PC-3 (cell line): ENCODE measurements at regions not wholly inside any gene's neighbourhood (a gene's known extent, or its start where the extent isn't known, plus 50 kb on each side); places are given as distances from the start of the nearest gene placed in this dataset.

Experiments used
- ATAC-seq: fragments of 200-7000 bp; cut with Tn5 transposase; 2 replicates; pipeline ENCODE4 v1.9.1; 2020; ENCODE audit warnings: mild to moderate bottlenecking, moderate library complexity
- BruUV-seq: library from RNA; stranded (reverse); fragments of 400-500 nt; replicated peaks from 2 replicates; lab custom pipeline; 2021; lab: Mats Ljungman, UMichigan
- CTCF ChIA-PET: fragments of 300-600 bp; sonication (Branson Sonifier 250); formaldehyde crosslinking; loops from one replicate; lab custom pipeline; 2022; ENCODE audit warnings: antibody characterized with exemption; lab: Charles Lee
- POLR2A ChIA-PET: fragments of 300-600 bp; sonication (Branson Sonifier 250); formaldehyde crosslinking; loops from one replicate; lab custom pipeline; 2022; ENCODE audit warnings: antibody characterized with exemption; ENCODE audit not compliant: unreplicated experiment; lab: Charles Lee
- DNase-seq: peaks from one replicate; pipeline ENCODE4 v3.0.0-alpha.2; 2015
- H2AFZ ChIP-seq: fragments of 300-600 bp; sonication (generic); 2 replicates; pipeline ENCODE4 v1.6.0; 2016; ENCODE audit warnings: antibody characterized with exemption, low read length
- H3F3A ChIP-seq: fragments of 300-600 bp; sonication (generic); one replicate; pipeline ENCODE4 v1.6.0; 2017; ENCODE audit warnings: antibody characterized with exemption, low read length, control low read depth, mild to moderate bottlenecking; ENCODE audit not compliant: unreplicated experiment
- H3K27ac ChIP-seq: fragments of 300-600 bp; sonication (generic); 2 replicates; pipeline ENCODE4 v1.5.1; 2016; ENCODE audit warnings: mild to moderate bottlenecking, low read length
- H3K27me3 ChIP-seq: fragments of 300-600 bp; sonication (generic); 2 replicates; pipeline ENCODE4 v1.6.1; 2016; ENCODE audit warnings: low read length, mixed read lengths
- H3K36me3 ChIP-seq: fragments of 300-600 bp; sonication (generic); 2 replicates; pipeline ENCODE4 v1.6.1; 2016; ENCODE audit warnings: low read depth, mixed run types, low read length, mixed read lengths
- H3K4me1 ChIP-seq: fragments of 300-600 bp; sonication (generic); 2 replicates; pipeline ENCODE4 v1.5.1; 2016; ENCODE audit warnings: low read length; ENCODE audit not compliant: insufficient read depth
- H3K4me2 ChIP-seq: fragments of 300-600 bp; sonication (generic); 2 replicates; pipeline ENCODE4 v1.6.0; 2016; ENCODE audit warnings: low read length
- H3K4me3 ChIP-seq: fragments of 300-600 bp; sonication (generic); 2 replicates; pipeline ENCODE4 v1.5.1; 2016; ENCODE audit warnings: mild to moderate bottlenecking, low read length, mixed read lengths
- H3K79me2 ChIP-seq: fragments of 300-600 bp; sonication (generic); 2 replicates; pipeline ENCODE4 v1.6.1; 2017; ENCODE audit warnings: low read length, mixed read lengths
- H3K9ac ChIP-seq: fragments of 300-600 bp; sonication (generic); 2 replicates; pipeline ENCODE4 v1.6.0; 2016; ENCODE audit warnings: mild to moderate bottlenecking, low read length
- H3K9me2 ChIP-seq: fragments of 300-600 bp; sonication (generic); replicated peaks from 2 replicates; pipeline ENCODE4 v1.6.1; 2016; ENCODE audit warnings: mixed run types, low read length, mixed read lengths
- H3K9me3 ChIP-seq: fragments of 300-600 bp; sonication (generic); 2 replicates; pipeline ENCODE4 v1.6.1; 2016; ENCODE audit warnings: low read length, mixed read lengths
- H4K20me1 ChIP-seq: fragments of 300-600 bp; sonication (generic); 2 replicates; pipeline ENCODE4 v1.6.1; 2016; ENCODE audit warnings: low read length, mixed read lengths
- CTCF ChIP-seq: fragments of 300-600 bp; sonication (generic); conservative IDR thresholded peaks from 2 replicates; pipeline ENCODE4 v1.5.1; 2017; ENCODE audit warnings: antibody characterized with exemption, low read depth, mild to moderate bottlenecking, low read length
- EZH2 ChIP-seq: fragments of 300-600 bp; sonication (generic); IDR thresholded peaks from one replicate; pipeline ENCODE4 v1.6.1; 2017; ENCODE audit warnings: antibody characterized with exemption, mild to moderate bottlenecking, low read length; ENCODE audit not compliant: unreplicated experiment
- EZH2phosphoT487 ChIP-seq: fragments of 300-600 bp; sonication (generic); IDR thresholded peaks from 2 replicates; pipeline ENCODE4 v1.6.1; 2018; ENCODE audit warnings: mild to moderate bottlenecking, antibody characterized with exemption, low read length, borderline replicate concordance
- intact Hi-C: fragments of 100-400 bp; cut with micrococcal nuclease; formaldehyde crosslinking; loops from 2 replicates; pipeline ENCODE4 v1.9.0; 2023

DNA sequence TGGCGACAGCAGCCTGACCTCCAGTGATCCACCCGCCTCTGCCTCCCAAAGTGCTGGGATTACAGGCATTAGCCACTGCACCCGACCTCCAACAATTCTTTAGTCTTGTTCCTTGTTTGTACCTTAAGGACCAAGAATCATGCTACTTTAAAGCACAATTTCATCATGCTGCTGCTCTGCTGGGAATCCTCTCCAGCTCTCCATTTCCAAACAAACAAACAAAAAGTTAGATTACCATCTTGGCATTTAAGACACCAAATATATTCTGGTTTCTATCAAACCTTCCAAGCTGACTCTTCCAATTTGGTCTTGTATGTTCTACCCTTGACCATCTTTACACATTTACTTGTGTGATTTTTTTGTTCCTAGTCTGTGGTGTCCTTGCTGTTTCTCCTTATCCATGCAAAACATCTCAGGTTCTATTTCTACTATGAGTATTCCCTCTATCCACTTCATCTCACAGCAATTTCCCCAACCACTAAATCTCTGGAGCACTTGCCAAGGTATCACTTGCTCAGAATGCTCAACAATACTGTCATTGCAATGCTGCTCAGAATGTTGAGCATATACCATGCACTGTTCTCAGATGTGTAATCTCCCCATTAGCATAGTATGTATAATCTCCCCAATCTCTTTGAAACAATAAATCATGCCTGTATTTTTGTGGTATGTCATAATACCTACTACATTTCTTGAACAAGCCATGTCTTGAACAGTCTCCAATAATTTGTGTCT lies 73.2 kb upstream of the GALNT5 start:
- Histone ChIP-seq H3K4me2 (no peak overlapping the region), H3K79me2 (no peaks in the 10 kb centered on the region), H3K9me2 (no peaks in the 10 kb centered on the region), H3K9me3 (no peaks in the 10 kb centered on the region), H3F3A (no peaks in the 10 kb centered on the region), H3K27me3 (no peaks in the 10 kb centered on the region), H3K9ac (no peak overlapping the region), H3K4me3 (no peak overlapping the region), H3K4me1 (peaks cover 13% of the 10 kb centered on the region), H3K27ac (no peak overlapping the region), H2AFZ (no peak overlapping the region), H3K36me3 (no peaks in the 10 kb centered on the region), H4K20me1 (no peaks in the 10 kb centered on the region)
- CTCF ChIA-PET, result no interaction called here
- intact Hi-C loops, result loop anchor here (5.0 kb wide), 2 partner anchors 277 to 842 kb away; no protein-coding TSS in a partner anchor
- BruUV-seq, result no TSS peak
- TF ChIP-seq CTCF (no peak), EZH2phosphoT487 (no peak), EZH2 (no peak)
- POLR2A ChIA-PET, result interaction anchor here (0.6 kb wide), 1 partner anchor 62 kb away, joined by 3 read pairs; no protein-coding TSS in a partner anchor
- ATAC-seq (no peak), DNase-seq (no peak)

DNA sequence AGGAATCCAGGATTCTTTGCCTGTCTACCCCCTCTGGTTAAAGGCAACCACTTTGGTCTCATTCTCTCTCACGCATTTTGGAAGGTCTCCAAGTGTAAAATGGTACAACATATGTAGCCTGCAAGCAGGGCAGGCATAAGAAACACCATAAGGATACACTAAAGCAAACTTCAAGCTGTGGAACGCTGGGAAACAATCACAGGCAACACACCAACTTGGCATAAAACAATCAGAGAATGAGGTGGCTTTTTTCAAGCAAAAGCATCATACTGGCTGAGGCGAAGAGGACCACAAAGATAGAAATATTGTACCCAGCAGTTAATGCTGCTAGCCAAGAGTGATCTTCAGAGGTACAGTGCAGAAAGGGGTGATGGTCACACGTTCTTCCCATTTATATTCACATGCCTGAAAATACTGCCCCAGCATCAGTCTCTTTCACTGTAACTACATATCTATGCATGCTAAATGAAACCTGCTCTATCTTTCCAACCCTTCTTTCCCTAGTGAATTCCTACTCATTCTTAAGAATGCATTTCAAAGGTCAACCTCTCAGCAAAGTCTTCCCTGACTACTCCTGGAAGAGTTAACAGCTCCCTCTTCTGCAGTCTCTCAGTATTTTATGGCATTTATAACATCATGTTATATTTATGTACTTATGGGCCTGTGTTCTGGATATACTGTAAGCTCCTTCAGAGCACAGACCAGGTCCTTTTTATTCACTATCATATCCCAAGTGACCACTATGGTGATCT lies 71.9 kb upstream of the GALNT5 start:
- no peak overlapping the region for H3K9ac ChIP-seq
- POLR2A ChIA-PET, result no interaction called here
- H3K27me3 ChIP-seq, result no peaks in the 10 kb centered on the region
- ATAC-seq (no peak), DNase-seq (peak; percentile 40)
- no peak overlapping the region for H3K4me3 ChIP-seq
- H3K27ac ChIP-seq, result no peak overlapping the region
- no peaks in the 10 kb centered on the region for H4K20me1 ChIP-seq
- intact Hi-C loops, result no loop called here
- peaks cover 13% of the 10 kb centered on the region for H3K4me1 ChIP-seq
- TF ChIP-seq EZH2 (no peak), CTCF (peak; percentile 46), EZH2phosphoT487 (no peak)
- H3K9me3 ChIP-seq, result no peaks in the 10 kb centered on the region
- BruUV-seq, result no TSS peak
- no peaks in the 10 kb centered on the region for H3F3A ChIP-seq
- no peak overlapping the region for H3K4me2 ChIP-seq
- no peak overlapping the region for H2AFZ ChIP-seq
- no peaks in the 10 kb centered on the region for H3K9me2 ChIP-seq
- H3K36me3 ChIP-seq, result no peaks in the 10 kb centered on the region
- CTCF ChIA-PET, result no interaction called here
- no peaks in the 10 kb centered on the region for H3K79me2 ChIP-seq

GRCh38 chr2:157190151-157190550 lies 67.4 kb upstream of the GALNT5 start:
- intact Hi-C loops, result loop anchor here (5.0 to 10.0 kb wide), 4 partner anchors 115 to 1475 kb away; no protein-coding TSS in a partner anchor
- Histone ChIP-seq H3F3A (no peaks in the 10 kb centered on the region), H3K27ac (no peak overlapping the region), H3K9me2 (no peaks in the 10 kb centered on the region), H3K79me2 (no peaks in the 10 kb centered on the region), H3K4me2 (no peak overlapping the region), H2AFZ (no peak overlapping the region), H4K20me1 (no peaks in the 10 kb centered on the region), H3K27me3 (no peaks in the 10 kb centered on the region), H3K36me3 (no peaks in the 10 kb centered on the region), H3K9ac (no peak overlapping the region), H3K4me1 (no peaks in the 10 kb centered on the region), H3K9me3 (no peaks in the 10 kb centered on the region), H3K4me3 (no peak overlapping the region)
- DNase-seq, result peak; percentile 27
- POLR2A ChIA-PET, result no interaction called here
- CTCF ChIA-PET, result no interaction called here
- TF ChIP-seq CTCF, result no peak
- no TSS peak for BruUV-seq
- no peak for ATAC-seq
